ENCODE measurements at regions not wholly inside any gene's neighbourhood (a gene's known extent, or its start where the extent isn't known, plus 50 kb on each side); places are given as distances from the start of the nearest gene placed in this dataset.

DNA sequence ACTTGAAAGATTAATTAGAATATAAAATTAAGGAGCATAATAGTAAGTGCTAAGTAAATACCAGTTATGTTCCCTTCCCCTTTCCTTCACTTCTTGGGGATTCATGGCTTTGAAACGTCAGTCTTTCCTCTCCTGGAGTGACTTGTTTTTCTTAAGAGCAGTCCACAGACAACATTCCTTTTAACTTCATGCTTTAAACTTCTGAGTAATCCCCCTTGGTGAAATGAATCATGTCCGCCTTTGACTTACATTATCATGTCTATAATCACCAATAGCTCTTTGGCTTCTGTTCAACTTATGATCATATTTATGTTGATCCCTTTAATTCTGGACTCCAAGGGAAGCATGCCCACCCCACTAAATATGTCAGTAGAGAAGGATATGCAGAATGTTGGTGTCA lies 1012.1 kb upstream of the SLIT2 start:
- TF ChIP-seq, protein P1, sequence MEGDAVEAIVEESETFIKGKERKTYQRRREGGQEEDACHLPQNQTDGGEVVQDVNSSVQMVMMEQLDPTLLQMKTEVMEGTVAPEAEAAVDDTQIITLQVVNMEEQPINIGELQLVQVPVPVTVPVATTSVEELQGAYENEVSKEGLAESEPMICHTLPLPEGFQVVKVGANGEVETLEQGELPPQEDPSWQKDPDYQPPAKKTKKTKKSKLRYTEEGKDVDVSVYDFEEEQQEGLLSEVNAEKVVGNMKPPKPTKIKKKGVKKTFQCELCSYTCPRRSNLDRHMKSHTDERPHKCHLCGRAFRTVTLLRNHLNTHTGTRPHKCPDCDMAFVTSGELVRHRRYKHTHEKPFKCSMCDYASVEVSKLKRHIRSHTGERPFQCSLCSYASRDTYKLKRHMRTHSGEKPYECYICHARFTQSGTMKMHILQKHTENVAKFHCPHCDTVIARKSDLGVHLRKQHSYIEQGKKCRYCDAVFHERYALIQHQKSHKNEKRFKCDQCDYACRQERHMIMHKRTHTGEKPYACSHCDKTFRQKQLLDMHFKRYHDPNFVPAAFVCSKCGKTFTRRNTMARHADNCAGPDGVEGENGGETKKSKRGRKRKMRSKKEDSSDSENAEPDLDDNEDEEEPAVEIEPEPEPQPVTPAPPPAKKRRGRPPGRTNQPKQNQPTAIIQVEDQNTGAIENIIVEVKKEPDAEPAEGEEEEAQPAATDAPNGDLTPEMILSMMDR (IDR thresholded peaks at IDR 0.05), result no peak
- TF ChIP-seq POLR2A (IDR thresholded peaks at IDR 0.05) (no peak), POLR2AphosphoS5 (IDR thresholded peaks at IDR 0.05) (no peak), EP300 (IDR thresholded peaks at IDR 0.05) (no peak)
